GM12878 (cell line): ENCODE measurements at regions not wholly inside any gene's neighbourhood (a gene's known extent, or its start where the extent isn't known, plus 50 kb on each side); places are given as distances from the start of the nearest gene placed in this dataset.

Experiments
- CTCF ChIP-seq, 3 experiments: IDR thresholded peaks in 2 of 3; conservative IDR thresholded peaks in 1 of 3; 2 replicates each; pipeline ENCODE4 v1.5.1; 2011; ENCODE audit warnings: low read depth in 3 of 3, low read length in 3 of 3, mild to moderate bottlenecking in 3 of 3, control low read depth in 2 of 3, moderate library complexity in 2 of 3, inconsistent platforms in 1 of 3, mixed read lengths in 1 of 3; ENCODE audit not compliant: control insufficient read depth in 2 of 3, insufficient read depth in 1 of 3; ENCODE audit errors: extremely low read depth in 1 of 3
- ELK1 ChIP-seq: IDR thresholded peaks from 2 replicates; pipeline ENCODE4 v1.6.1; 2012; ENCODE audit warnings: low read depth, low read length, improper control_type of control experiment
- ETV6 ChIP-seq, 2 experiments: fragments of 450-650 bp in 1 of 2; IDR thresholded peaks in 1 of 2; conservative IDR thresholded peaks in 1 of 2; 2 replicates each; pipeline ENCODE4 v1.6.1; 2014; ENCODE audit warnings: antibody characterized with exemption in 1 of 2, borderline replicate concordance in 1 of 2, low read depth in 1 of 2, mild to moderate bottlenecking in 1 of 2, moderate library complexity in 1 of 2
- EZH2 ChIP-seq: IDR thresholded peaks from 2 replicates; pipeline ENCODE4 v1.6.1; 2012; ENCODE audit warnings: low read depth, mild to moderate bottlenecking, control low read depth, inconsistent platforms, low read length, borderline replicate concordance; ENCODE audit not compliant: control insufficient read depth
- POLR2AphosphoS2 ChIP-seq: IDR thresholded peaks from 2 replicates; pipeline ENCODE4 v1.6.1; 2011; ENCODE audit warnings: low read depth, mild to moderate bottlenecking, low read length, improper control_type of control experiment, moderate library complexity
- SUZ12 ChIP-seq: fragments of 200-600 bp; sonication (generic); IDR thresholded peaks from one replicate; pipeline ENCODE4 v1.6.1; 2018; ENCODE audit warnings: antibody characterized with exemption, mild to moderate bottlenecking; ENCODE audit not compliant: unreplicated experiment

- TF ChIP-seq POLR2AphosphoS2 (no peak), ETV6 (conservative IDR thresholded peaks at IDR 0.05 in 1 of 2, IDR thresholded peaks at IDR 0.05 in 1 of 2; ENCODE audit: borderline replicate concordance in 1 of 2, low read depth in 1 of 2) (no peak), SUZ12 (no peak), CTCF (IDR thresholded peaks at IDR 0.05 in 2 of 3, conservative IDR thresholded peaks at IDR 0.05 in 1 of 3; ENCODE audit: control insufficient read depth in 2 of 3, extremely low read depth in 1 of 3, insufficient read depth in 1 of 3, low read depth in 3 of 3, low read length in 3 of 3) (no peak), ELK1 (no peak), EZH2 (no peak)
These were observed 293.2 kb downstream of the DUSP6 start for GRCh38 chr12:89059056-89059455.
